IPS DF 4.7 (cell line): ENCODE measurements at regions not wholly inside any gene's neighbourhood (a gene's known extent, or its start where the extent isn't known, plus 50 kb on each side); places are given as distances from the start of the nearest gene placed in this dataset.
A peak's percentile ranks its signal among the peaks of the same experiment; 100 is the strongest.
"Not testable (repeated sequence)": the region's sequence is repeated elsewhere in the genome, so short reads cannot be mapped to it uniquely, and the experiment has no call there.

Source experiments
- DNase-seq: peaks from one replicate; pipeline ENCODE4 v3.0.0-alpha.2; 2013; ENCODE audit warnings: low spot score; ENCODE audit errors: extremely low read depth

DNA sequence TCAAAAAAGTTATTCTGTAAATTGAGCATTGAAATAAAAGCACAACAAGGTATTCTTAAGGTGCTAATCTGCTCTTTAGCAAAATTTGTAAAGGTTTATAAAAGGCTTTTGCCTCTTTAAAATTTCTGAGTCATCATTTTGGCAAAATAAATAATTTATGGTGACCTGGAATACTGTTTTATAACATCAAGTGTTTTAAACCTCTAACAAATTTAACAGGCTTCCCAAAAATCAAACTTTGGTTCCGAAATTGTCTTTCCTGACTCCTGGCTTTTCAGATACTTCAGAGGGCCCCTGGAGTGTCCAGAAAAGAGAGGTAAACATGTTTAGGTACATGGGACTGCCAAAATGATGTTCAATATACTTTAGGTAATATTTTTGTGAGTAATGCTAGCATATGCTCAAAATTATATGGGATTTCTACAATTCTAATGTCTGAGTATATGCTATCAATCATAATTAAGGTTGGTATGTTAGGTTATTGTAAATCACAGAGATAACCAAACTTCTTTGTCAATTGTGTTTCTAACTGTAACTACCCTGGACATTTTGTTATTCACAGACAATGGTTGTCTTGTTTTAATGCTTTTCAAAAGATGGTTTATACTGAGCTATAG lies 160.3 kb upstream of the OLIG3 start:
- no peak for DNase-seq

DNA sequence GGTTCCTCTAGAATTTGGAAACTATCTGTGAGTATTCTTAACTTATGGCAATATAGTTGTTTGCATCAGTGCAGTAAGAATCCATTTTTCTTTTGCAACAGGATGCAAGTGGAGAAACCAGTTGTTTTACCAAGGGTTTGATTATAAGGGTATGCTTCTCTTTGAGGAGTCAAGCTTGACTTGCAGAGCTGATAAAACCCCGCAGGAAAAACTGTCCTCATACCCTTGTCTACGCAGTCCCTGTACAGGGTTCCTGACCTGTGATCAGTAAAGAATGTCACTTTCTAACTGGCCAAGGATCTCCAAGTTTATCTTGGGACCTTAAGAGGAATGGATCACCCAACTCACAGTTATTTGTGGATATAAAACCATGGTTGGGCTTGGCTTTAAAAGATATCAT lies 161.1 kb upstream of the OLIG3 start:
- DNase-seq = no peak

DNA sequence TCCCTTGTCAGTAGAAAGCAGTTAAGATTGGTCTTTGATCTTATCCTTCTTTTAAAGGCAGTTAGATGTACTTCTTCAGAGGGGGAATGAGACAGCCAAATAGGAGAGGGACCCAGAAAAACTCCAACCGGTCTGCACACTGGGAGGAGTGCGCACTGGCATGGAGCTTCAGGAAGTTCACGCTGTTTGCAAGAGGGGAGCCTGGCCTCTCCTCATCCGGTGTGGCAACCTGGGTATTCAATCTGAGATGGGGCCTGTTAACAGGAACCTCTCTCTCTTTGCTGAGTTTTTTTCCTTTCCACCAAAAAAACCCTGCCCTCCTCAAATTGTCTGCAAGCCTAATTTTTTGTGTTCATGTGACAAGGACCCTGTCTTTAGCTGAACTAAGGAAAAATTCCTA lies 162.5 kb upstream of the OLIG3 start:
- no peak for DNase-seq

DNA sequence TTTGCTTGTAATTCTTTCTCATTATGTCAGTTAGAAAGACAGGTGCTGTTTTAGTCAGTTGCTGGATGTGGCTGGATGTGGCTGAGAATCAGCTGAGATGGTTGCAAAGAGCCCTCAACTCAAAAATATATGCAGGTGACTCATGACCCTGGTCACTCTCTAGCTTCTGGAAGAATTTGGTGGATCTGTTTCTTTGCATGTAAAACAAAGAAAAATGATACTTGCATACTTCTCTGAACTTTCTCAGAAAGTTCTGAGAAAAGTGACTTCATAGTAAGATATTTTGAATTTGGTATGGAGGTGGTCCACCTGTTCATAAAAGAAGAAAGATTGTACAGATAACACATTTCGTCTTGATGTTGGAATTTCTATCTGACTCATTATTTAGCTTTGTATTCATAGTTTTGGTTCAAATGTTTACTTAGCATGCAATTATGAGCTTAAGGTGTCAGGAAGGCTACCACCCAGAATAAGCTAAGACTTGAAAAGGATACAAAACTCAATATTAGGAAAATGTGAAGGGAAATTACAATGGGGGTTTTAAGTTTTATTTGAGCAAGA lies 163.2 kb upstream of the OLIG3 start:
- no peak for DNase-seq

DNA sequence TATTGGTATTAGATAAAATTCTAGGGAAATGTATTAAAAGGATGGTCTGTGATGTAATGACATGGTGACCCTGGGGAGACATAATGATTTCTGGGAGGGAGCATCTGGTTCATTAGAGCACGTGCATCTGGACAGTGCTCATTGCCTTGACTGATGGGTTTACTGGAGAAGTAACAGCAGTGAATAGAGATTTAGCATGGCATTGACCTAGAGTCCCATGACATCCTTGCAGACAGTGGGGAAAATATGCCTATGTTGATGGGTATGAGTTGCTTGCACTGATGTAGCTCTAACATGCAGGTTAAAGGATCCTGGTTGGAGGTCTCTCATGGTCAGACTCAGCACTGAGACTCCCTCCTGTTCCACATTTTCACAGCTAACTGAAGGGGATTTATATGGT lies 164.1 kb upstream of the OLIG3 start:
- no peak for DNase-seq

DNA sequence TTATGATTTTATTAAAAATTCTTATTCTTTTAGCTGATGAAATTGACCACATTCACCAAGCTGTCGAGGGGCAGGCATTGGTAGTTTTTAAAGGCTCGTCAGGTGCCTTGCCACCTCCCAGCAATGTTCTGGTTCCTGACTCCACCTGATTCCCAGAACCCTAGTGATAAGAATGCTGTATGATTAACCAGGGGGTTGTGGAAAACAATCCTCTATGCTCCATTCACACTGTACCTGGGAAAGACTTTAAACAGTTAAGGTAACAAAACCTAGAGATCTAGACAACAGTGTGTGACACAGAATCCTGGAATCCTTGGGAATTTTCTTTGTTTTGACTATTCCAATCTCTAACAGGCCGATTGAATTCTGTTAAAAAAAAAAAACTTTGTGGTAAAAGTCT lies 165.7 kb upstream of the OLIG3 start:
- DNase-seq = no peak

DNA sequence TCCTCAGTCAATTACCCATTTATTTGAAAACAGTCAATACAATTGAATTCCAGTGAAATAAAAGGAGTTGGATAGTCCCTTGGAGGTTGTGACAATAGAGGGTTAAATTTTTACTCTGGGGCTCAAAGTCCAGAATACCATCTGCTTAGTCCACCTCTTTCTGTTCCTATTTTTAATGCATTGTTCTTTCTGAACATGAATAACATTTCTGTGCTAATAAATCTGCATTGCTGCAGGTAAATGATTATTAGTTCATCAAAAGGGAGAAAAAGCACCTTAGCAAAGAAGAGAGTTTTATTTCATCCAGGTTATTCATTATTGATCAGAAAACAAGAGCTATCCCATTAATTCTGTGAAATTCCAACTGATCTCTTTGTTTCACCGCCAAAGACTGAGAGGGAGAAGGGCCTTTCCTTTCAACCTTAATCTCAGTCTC lies 166.1 kb upstream of the OLIG3 start:
- no peak for DNase-seq

DNA sequence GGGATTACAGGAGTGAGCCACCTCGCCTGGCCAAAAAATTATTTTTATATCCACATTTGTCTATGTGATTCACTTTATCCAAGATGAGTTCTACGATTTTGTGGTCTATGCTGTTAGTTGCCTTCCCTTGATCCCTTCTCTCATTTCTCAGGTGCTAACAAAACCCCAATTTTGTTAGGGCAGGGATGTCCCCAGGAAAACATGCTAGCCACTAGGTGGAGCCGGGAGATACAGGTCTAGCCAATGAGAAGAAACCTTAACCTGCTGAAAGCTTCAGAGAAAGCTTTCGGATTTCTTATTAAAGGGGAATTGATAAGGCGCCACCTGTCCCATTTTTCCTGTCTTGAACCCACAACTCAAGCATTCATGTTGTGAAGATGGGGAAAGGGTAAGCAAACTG lies 167.4 kb upstream of the OLIG3 start:
- DNase-seq = peak; percentile 14

DNA sequence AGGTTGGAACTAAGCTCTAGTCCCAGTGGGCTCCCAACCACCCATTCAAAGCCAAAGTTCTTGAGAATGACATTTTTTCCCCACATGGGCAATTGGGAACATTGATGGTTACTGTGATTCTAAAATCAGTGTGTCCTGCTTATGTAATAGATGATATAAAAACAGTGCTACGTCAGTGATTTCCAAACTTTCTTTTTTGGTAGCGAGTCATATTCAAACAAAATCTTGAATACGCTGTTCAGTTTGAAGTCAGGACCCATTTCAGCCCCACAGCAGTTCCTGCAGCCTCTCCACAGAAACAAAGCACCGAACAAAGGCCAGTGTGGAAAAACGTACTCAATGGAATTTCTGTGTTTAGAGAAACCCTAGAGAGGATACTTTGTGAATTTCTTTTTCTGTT lies 170.0 kb upstream of the OLIG3 start:
- no peak for DNase-seq

DNA sequence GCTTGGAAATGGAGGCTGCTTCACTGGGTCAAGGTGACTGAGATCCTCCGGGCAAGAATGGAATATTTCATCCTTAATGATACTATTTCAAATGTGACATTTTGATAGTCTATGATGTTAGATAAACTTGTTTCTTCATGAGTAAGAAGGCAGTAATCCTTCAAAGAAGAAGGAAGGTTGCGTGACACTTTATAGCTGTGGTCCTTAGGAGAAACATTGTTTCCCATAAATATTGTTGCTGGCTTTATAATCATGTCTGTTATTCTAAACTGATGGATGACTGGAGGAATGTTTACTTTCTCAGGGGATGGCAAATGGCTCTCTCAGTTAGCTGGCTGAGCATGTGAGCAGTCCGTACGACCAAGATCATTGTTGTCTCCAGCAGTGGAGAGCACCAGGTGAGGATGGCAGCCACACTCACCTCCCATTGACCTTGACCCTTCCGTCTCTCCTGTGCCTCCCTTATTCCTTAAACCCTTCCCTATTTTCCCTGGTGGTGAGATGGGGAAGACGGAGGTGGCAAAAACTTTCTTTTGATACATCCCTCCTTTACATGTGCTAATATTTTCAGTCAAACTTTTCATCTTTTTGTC lies 171.2 kb upstream of the OLIG3 start:
- no peak for DNase-seq

DNA sequence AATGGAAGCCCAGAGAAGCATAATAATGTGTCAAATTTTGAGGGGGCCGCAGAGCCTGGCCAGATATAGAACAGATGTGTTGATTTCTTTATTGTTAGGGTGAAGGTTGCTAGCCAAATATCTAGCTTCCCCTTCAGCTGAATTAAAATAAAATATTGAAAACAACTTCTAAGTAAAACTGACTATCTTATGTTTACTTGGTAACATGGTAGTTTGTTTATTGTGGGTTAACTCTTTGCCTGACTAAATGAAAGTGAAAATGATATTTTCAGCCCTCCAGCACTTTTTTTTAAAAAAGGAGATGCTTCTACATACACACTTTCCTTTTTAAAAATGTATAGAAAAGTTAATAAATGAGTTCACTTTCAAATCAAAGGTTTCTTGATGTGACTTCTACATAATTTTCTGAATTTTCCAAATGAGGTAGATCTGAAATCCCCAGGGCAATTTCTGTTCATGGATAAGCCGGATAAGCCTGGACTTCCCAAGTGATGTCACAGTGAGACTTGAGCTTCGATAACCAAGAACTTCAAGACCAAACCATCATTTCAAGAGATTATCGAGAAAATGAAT lies 172.1 kb upstream of the OLIG3 start:
- DNase-seq = no peak

DNA sequence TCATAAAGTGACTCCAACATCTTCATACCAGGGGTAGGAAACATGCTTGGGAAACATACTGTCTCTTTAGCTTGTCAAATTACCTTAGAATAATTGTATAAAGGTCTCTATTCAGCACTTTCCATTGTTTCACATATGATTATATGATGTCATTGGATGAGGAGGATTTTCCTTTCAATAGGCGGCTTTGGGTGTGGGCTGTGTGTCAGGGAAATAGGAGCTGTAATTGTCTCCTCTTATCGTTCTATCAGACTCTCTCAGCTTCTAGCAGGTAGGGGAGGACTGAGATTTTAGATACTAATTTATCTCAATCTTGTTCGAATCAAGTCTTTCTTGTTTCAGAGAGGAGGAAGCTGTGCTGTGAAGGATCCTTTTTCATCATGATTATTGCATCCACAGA lies 179.4 kb upstream of the OLIG3 start:
- no peak for DNase-seq

DNA sequence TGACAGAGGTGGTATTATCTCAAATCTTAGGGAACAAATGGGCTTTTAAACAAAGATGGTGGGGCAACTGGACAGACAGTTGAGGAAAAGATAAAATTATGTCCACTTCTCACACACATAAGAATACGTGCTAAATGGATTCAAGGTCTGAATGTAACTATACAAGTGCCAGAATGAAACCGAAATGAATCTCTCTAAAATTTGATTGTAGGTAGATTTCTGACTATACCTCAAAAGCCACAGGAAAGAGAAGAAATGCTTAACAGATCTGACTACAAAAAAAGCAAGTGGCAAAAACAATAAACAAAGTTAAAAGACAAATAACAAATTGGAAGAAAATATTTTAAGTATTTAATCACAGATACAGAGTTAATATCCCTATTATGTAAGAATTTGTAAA lies 182.7 kb upstream of the OLIG3 start:
- DNase-seq = no peak

DNA sequence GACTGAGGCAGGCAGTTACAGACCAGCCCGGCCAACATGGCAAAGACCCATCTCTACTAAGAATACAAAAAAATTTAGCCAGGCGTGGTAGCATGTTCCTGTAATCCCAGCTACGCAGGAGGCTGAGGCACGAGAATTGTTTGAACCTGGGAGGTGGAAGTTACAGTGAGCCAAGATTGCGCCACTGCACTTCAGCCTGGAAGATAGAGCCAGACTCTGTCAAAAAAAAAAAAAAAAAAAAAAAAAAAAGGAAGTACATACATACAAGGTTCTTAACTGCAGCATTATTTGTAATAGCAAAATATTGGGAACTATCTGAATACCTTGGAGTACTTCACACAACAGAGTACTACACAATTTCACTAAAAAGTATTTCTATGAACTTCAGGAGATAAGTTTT lies 183.5 kb upstream of the OLIG3 start:
- no peak for DNase-seq

DNA sequence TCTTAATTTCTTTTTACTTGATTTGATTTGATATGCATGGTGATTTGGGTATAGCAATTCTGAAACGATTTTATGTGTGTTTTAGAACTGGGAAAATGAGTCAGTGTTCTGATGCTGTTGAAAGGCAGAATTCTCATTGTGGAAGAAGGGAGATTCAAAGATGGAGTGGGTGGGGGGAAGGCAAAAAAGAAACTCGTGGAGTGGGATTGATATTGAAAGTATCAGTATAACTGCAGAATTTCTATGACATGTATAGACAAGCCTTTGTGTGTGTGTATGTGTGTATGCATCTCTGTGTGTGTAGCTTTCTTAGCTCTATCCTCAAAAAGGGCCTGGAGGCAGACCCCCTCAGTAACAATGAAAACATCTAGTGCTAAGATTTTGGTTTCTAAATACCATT lies 184.3 kb upstream of the OLIG3 start:
- DNase-seq = no peak

DNA sequence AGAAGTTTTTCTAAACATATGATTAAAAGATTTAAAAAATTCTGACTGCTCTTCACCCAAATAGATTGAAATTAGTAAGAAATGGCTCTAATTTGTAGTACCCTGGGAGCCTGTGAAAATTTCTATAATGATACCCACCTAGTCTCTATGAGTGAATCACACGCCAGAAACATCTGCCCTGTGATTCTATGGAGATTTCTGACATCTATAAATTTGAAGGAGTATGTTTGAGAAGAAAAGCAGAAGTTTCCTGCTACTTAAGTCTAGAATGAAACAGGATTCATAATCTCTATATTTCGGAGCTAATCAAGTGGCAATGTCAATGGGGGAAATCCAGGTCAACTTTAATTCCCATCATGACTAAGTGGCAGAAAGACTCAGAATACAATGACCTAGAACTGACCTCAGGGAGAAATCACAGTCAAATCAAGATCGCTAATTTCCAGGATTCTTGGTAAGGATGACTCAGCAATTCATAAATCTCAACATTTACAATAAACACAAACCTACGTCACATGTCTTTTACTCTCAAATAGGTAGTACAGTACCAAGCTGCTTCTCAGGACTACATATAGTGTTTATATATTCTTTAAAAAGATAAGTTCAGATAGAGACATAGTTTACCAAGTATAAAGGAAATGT lies 186.2 kb upstream of the TNFAIP3 start:
- no peak for DNase-seq

DNA sequence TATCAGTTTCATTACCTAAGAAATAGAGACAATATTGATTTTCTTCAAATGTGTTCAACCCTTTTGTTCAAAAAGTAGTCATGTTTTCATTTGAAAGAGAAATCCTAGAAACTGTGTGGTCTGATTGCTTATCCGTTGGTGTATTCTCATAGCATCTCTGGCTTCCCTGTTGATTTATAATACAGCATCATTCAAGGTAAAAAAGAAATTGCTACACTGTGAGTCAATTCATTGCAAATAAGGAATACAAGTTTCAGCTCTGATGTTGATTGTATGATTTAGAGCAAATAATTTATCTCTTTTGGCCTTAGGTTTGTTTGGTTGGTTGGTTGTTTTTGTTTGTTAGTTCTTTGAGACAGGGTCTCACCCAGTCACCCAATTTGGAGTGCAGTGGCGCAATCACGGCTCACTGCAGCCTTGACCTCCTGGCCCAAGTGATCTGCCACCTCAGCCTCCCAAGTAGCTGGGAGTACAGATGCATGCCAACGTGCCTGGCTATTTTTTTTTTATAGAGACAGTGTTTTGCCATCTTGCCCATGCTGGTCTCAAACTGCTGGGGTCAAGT lies 185.5 kb upstream of the TNFAIP3 start:
- no peak for DNase-seq

DNA sequence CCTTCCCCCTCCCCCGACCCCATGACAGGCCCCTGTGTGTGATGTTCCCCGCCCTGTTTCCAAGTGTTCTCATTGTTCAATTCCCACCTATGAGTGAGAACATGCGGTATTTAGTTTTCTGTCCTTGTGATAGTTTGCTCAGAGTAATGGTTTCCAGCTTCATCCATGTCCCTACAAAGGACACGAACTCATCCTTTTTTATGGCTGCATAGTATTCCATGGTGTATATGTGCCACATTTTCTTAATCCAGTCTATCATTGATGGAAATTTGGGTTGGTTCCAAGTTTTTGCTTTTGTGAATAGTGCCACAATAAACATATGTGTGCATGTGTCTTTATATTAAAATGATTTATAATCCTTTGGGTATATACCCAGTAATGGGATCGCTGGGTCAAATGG lies 184.4 kb upstream of the TNFAIP3 start:
- DNase-seq = not testable (repeated sequence)

DNA sequence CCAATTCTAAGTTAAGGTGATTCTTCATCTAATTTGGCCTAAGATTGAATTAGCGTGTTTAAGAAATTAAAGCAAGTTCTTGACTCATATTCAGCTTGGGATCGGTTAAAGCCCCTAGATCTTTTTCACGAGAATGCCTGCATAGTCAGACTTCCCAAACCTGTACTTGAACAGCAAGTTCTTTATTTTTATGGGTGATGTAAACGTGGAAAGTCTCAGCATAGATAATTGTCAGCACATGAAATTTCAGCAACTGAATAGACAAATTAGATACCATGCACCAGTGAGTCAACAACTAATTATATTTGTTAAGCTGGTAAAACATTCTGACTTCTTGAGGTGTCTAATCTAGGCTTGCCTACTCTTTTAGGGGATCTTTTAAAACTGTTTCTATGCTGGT lies 183.1 kb upstream of the TNFAIP3 start:
- no peak for DNase-seq

DNA sequence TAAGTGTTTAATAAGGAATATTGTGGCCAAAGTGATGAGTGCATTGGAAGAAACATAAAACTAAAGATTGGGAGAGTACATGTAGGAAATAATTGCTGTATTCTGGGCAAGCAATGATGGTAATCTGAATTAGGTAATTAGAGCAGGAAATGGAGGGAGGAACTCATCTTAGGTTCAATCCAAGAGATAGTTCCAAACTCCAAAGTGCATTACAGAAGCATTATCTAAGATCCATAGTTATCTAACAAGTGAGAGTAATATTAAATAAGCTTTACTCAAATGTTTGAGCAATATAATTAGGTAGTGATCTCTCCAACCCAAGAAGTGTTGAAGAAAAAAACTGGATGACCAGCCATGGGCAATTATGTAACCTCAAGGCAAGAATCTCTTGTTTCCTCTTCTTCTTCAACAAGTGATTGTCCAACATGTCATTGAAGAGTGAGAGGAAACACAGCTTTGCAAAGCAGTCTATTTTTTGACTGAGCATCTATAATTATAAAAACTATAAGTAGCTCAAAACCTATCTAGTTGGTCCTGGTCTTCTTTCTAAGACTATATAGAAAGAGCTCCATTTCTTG lies 181.2 kb upstream of the TNFAIP3 start:
- no peak for DNase-seq

DNA sequence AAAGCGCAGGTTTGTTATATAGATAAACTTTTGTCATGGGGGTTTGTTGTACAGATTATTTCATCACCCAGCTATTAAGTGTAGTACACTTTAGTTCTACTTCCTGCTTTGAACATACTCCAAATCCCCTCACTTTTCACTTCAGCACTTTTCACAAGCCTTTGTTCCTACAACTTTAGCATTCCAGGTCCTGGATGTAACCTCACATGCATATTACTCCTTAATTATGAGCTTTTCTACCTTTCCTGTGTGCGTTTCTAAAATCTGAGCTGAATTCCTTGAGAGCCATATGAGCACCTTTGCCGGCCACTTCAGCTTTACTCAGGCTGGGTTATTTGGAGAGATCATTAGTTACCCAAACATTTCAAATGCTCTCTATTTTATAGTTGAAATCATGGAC lies 179.2 kb upstream of the TNFAIP3 start:
- no peak for DNase-seq
